GM18907 (cell line): ENCODE measurements at regions not wholly inside any gene's neighbourhood (a gene's known extent, or its start where the extent isn't known, plus 50 kb on each side); places are given as distances from the start of the nearest gene placed in this dataset.

Source experiments
- ATAC-seq: cut with Tn5 transposase; IDR thresholded peaks from one replicate; pipeline ENCODE4 v1.9.1; 2021; ENCODE audit warnings: mild to moderate bottlenecking, moderate library complexity; ENCODE audit not compliant: unreplicated experiment

GRCh38 chr11:131118247-131118646, 202.0 kb upstream of the SNX19 start:
- ATAC-seq = no peak

- ATAC-seq = no peak
Measured at GRCh38 chr11:131121426-131122333, 205.4 kb upstream of the SNX19 start.

- no peak for ATAC-seq
Measured at GRCh38 chr11:131122448-131122847, 206.2 kb upstream of the SNX19 start.

GRCh38 chr11:131129474-131129873, 213.2 kb upstream of the SNX19 start:
- ATAC-seq = no peak

- no peak for ATAC-seq
Measured at GRCh38 chr11:131135611-131136010, 219.3 kb upstream of the SNX19 start.

- ATAC-seq = no peak
Measured at GRCh38 chr11:131136486-131136885, 220.2 kb upstream of the SNX19 start.

GRCh38 chr11:131137046-131137445, 220.8 kb upstream of the SNX19 start:
- ATAC-seq = no peak

GRCh38 chr11:131138731-131139130, 222.5 kb upstream of the SNX19 start:
- no peak for ATAC-seq

- no peak for ATAC-seq
Measured at GRCh38 chr11:131145791-131146190, 224.6 kb upstream of the NTM start.

- no peak for ATAC-seq
Measured at GRCh38 chr11:131146827-131147490, 223.5 kb upstream of the NTM start.

GRCh38 chr11:131154351-131154750, 216.1 kb upstream of the NTM start:
- no peak for ATAC-seq

GRCh38 chr11:131157678-131158077, 212.7 kb upstream of the NTM start:
- ATAC-seq = no peak

- no peak for ATAC-seq
Measured at GRCh38 chr11:131160846-131161245, 209.6 kb upstream of the NTM start.

- ATAC-seq = no peak
Measured at GRCh38 chr11:131163613-131164012, 206.8 kb upstream of the NTM start.

GRCh38 chr11:131165036-131165435, 205.4 kb upstream of the NTM start:
- ATAC-seq = no peak

- no peak for ATAC-seq
Measured at GRCh38 chr11:131168839-131169713, 201.3 kb upstream of the NTM start.

- no peak for ATAC-seq
Measured at GRCh38 chr11:131172011-131172410, 198.4 kb upstream of the NTM start.

- no peak for ATAC-seq
Measured at GRCh38 chr11:131178020-131178419, 192.4 kb upstream of the NTM start.

- no peak for ATAC-seq
Measured at GRCh38 chr11:131178596-131178995, 191.8 kb upstream of the NTM start.

- ATAC-seq = no peak
Measured at GRCh38 chr11:131179836-131180235, 190.6 kb upstream of the NTM start.

GRCh38 chr11:131185915-131186314, 184.5 kb upstream of the NTM start:
- ATAC-seq = no peak
